ENCODE measurements at regions not wholly inside any gene's neighbourhood (a gene's known extent, or its start where the extent isn't known, plus 50 kb on each side); places are given as distances from the start of the nearest gene placed in this dataset.

- in situ Hi-C loops (cut with MboI; ENCODE audit: low pct_unique_long_range_greater_than_20kb, low sequenced_read_pairs, unreplicated experiment) = no loop called here
- DNase-seq (ENCODE audit: low spot score) = no peak
- TF ChIP-seq CTCF (IDR thresholded peaks at IDR 0.05; ENCODE audit: extremely low read depth, insufficient read depth, missing control alignments) = no peak
Measured at GRCh38 chr6:21300439-21300838, 293.1 kb upstream of the SOX4 start.

- in situ Hi-C loops (cut with MboI; ENCODE audit: low pct_unique_long_range_greater_than_20kb, low sequenced_read_pairs, unreplicated experiment) = no loop called here
- no peak for TF ChIP-seq CTCF (IDR thresholded peaks at IDR 0.05; ENCODE audit: extremely low read depth, insufficient read depth, missing control alignments)
- no peak for DNase-seq (ENCODE audit: low spot score)
Measured at GRCh38 chr6:21305893-21306332, 287.6 kb upstream of the SOX4 start.

GRCh38 chr6:21306546-21306945 lies 287.0 kb upstream of the SOX4 start:
- no peak for DNase-seq (ENCODE audit: low spot score)
- TF ChIP-seq CTCF (IDR thresholded peaks at IDR 0.05; ENCODE audit: extremely low read depth, insufficient read depth, missing control alignments) = no peak
- in situ Hi-C loops (cut with MboI; ENCODE audit: low pct_unique_long_range_greater_than_20kb, low sequenced_read_pairs, unreplicated experiment) = no loop called here

GRCh38 chr6:21309807-21310221 lies 283.7 kb upstream of the SOX4 start:
- no peak for DNase-seq (ENCODE audit: low spot score)
- no peak for TF ChIP-seq CTCF (IDR thresholded peaks at IDR 0.05; ENCODE audit: extremely low read depth, insufficient read depth, missing control alignments)
- in situ Hi-C loops (cut with MboI; ENCODE audit: low pct_unique_long_range_greater_than_20kb, low sequenced_read_pairs, unreplicated experiment) = no loop called here

GRCh38 chr6:21310568-21311140 lies 282.9 kb upstream of the SOX4 start:
- in situ Hi-C loops (cut with MboI; ENCODE audit: low pct_unique_long_range_greater_than_20kb, low sequenced_read_pairs, unreplicated experiment) = no loop called here
- DNase-seq (ENCODE audit: low spot score) = no peak
- no peak for TF ChIP-seq CTCF (IDR thresholded peaks at IDR 0.05; ENCODE audit: extremely low read depth, insufficient read depth, missing control alignments)

- in situ Hi-C loops (cut with MboI; ENCODE audit: low pct_unique_long_range_greater_than_20kb, low sequenced_read_pairs, unreplicated experiment) = no loop called here
- no peak for TF ChIP-seq CTCF (IDR thresholded peaks at IDR 0.05; ENCODE audit: extremely low read depth, insufficient read depth, missing control alignments)
- no peak for DNase-seq (ENCODE audit: low spot score)
Measured at GRCh38 chr6:21312118-21312517, 281.4 kb upstream of the SOX4 start.

GRCh38 chr6:21317642-21318041 lies 275.9 kb upstream of the SOX4 start:
- DNase-seq (ENCODE audit: low spot score) = no peak
- in situ Hi-C loops (cut with MboI; ENCODE audit: low pct_unique_long_range_greater_than_20kb, low sequenced_read_pairs, unreplicated experiment) = no loop called here
- no peak for TF ChIP-seq CTCF (IDR thresholded peaks at IDR 0.05; ENCODE audit: extremely low read depth, insufficient read depth, missing control alignments)
